ENCODE measurements at regions not wholly inside any gene's neighbourhood (a gene's known extent, or its start where the extent isn't known, plus 50 kb on each side); places are given as distances from the start of the nearest gene placed in this dataset.

DNA sequence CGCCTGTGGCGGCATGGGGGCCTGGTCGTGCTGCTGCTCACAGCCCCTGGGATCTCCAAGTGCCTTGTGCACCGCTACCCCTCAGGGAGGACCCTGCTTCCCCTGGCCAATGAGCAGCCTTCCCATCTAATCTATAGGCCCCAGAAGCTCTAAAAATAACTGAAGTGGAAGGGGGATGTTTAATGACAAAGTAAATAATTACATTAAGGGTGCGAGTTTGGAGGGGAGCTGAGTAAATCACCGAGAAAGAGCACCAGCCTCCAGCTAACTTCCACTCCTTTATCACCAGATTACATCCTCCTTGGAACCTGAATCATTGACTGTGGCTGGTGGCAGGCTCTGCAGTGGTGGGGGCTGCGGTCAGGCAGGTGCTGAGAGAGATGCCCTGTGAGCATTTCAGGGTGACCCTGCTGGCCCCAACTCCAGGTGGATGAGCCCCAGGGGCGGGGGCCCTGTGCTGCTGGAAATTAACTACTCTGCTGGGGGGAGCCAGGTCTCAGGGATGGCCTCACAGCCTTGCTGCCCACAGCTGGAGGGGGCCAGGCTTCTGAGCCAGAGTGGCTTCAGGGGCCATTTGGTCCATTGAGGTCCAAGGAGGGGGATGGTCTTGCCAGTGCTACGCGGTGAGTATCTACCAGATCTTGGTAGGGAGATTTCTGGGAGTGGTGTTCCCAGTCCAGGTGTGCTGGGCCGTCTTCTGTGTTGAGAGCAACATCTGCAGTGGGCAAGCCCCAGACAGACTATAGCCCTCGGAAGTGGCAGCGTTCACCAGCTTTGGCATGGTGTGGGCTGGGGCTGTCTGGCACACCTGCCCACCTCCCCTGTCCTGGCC lies 74.2 kb downstream of the GLI2 start:
- no peak for FAIRE-seq

- FAIRE-seq, result no peak
Measured at GRCh38 chr2:120810639-120811038, 75.0 kb downstream of the GLI2 start.

DNA sequence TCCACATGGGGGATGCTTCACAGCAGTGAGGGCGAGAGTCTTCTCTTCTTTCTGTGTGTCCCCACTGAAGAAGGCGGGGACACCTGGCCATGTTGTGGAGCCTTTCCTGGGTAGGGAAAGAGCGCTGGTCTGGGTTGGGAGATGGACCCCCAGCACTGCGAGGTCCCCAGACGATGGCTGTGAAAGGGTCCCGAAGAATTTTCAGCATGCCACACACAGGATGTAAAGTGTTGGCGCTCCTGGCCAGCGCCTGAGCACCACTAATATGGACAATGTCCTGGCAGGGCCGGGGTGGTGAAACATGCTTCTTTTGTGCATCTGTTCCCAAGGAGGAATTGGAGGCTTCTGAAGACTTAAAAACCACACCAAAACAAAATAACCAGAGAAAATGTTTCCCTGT lies 77.2 kb downstream of the GLI2 start:
- FAIRE-seq, result no peak

GRCh38 chr2:120814352-120814751 lies 78.7 kb downstream of the GLI2 start:
- FAIRE-seq, result no peak

GRCh38 chr2:120815292-120815691 lies 79.6 kb downstream of the GLI2 start:
- no peak for FAIRE-seq

DNA sequence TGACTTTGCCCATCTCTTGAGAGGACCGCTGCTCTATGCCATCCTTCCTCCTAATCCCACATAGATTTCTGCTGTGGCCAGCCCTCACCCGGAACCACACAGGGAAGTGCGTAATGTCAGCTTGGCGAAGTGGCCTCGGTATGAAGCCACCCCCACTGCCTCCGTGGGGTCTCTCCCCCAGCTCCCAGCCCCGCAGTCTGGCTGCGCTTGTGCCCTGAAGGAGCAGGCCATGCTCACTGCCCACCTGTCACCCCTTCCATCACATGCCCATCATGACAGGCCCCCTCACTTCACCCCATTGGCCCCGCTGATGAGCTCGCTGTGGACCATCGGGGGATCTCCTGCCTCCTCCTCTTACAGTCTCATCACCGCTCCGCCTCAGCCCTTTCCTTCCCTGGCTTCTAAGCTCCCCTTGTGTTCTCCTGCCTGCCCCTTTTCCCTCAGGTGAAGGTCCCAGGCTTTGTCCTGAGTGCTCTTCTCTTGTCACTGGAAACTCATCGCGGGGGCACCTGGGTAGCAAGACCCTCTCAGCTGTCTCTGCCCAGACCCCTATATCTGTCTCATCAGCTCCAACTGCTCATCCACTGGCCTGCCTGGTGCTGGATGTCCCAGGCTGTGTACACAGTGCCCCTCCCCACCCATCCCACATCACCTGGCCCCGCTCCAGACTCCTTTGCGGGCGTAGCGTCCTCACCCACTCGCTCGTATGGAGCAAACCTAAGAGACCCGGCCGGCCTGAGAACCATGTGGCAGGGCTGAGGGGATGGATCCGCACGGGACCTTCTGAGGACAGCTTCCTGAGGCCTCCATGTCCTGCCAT lies 81.7 kb downstream of the GLI2 start:
- no peak for FAIRE-seq

DNA sequence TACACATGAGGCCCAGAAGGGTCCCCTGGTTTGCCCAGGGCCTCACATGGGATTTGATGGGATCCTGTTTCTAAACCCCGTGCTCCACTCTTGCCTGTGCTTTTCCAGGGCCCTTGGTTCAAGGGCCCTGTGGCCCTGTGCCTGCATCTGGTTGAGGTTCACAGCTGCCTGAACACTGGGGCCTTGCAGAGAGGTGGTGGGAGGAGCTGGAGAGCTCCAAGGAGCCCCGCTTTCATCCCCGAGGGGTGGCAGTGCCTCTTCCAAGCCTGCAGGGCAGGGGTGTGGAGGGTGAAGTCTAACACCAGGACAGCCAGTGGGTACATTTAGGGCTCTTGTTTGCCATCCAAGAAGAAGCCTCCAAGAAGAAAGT lies 82.3 kb downstream of the GLI2 start:
- FAIRE-seq, result no peak

- FAIRE-seq, result no peak
Measured at GRCh38 chr2:120818441-120818920, 82.8 kb downstream of the GLI2 start.

GRCh38 chr2:120819720-120820210 lies 84.1 kb downstream of the GLI2 start:
- FAIRE-seq, result no peak

GRCh38 chr2:120820263-120820952 lies 84.7 kb downstream of the GLI2 start:
- no peak for FAIRE-seq

- no peak for FAIRE-seq
Measured at GRCh38 chr2:120820953-120821279, 85.2 kb downstream of the GLI2 start.

GRCh38 chr2:120821446-120822160 lies 85.9 kb downstream of the GLI2 start:
- FAIRE-seq, result no peak

DNA sequence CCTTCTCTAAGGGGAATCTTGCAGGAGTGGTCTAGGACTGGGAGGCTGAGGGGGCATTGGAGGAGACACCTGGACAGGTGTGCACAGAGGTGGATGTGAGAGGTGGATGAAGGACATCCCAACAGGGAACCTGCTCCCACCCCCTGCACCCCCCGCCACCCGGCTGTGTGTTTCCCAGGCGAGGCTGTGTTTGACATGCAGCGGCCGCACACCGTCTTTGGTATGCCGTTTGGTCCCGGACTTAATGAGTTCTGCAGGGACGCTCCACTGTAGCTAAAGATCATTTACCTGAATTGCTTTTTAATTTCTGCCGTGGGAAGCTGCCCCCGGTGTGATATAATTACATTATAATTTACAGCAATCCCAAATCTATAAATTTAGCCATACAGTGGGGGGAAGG lies 87.3 kb downstream of the GLI2 start:
- no peak for FAIRE-seq

GRCh38 chr2:120823551-120823950 lies 87.9 kb downstream of the GLI2 start:
- no peak for FAIRE-seq

DNA sequence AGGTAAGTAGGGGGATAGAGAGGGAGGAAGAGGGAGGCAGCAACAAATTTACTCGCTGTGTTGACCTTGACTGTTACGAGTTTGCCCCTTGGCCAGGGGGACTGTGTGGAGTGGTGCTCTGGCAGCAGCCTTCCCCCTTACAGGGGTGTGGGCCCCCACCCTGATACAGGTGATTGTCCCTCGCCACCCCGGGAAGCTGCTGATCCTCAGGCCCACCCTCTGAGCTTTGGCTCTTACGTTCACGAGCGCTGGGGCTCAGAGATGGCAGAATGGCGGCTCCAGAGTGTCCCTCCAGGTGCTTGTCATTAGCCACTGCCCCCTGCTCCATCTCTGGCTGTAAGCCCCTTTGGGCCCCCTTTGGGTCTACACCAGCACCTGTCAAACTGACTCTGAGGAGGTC lies 88.6 kb downstream of the GLI2 start:
- no peak for FAIRE-seq

DNA sequence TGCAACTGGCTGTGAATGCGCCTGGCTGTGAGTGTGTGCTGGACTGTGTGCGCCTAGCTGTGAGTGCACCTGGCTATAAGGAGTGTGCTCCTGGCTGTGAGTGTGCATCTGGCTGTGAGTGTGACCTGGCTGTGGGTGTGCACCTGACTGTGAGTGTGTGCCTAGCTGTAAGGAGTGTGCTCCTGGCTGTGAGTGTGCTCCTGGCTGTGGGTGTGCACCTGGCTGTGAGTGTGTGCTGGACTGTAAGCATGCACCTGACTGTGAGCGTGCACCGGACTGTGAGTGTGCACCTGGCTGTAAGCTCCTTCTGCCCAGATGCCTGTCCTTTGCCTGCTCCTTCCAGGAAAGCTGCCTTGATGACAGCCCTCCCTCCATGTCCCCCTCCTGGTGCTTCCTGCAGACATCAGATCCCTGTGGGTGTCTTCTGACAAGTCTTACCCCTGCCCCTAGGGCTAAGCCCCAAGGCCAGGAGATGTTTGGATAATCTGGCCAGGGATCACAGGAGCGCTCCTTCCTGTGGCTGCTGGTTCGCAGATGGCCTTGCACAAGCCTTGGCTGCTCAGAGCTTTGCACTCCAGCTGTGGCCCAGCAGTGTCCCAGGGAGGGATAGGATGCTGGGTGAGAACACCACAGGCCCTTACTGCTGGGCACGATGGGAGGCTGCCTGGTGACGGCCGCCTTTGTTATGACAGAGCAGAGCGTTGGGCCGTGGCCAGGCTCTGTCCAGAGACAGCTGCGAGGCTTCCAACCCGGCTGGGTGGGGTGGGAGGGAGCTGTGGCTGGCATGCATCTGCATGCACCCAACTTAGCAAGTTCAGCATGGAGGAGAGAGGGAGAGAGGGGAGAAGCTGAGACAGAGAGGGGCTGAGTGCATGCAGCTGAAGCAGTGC lies 89.9 kb downstream of the GLI2 start:
- no peak for FAIRE-seq

GRCh38 chr2:120826260-120826648 lies 90.6 kb downstream of the GLI2 start:
- no peak for FAIRE-seq

- no peak for FAIRE-seq
Measured at GRCh38 chr2:120826716-120827410, 91.2 kb downstream of the GLI2 start.

GRCh38 chr2:120828066-120828465 lies 92.4 kb downstream of the GLI2 start:
- FAIRE-seq, result no peak

DNA sequence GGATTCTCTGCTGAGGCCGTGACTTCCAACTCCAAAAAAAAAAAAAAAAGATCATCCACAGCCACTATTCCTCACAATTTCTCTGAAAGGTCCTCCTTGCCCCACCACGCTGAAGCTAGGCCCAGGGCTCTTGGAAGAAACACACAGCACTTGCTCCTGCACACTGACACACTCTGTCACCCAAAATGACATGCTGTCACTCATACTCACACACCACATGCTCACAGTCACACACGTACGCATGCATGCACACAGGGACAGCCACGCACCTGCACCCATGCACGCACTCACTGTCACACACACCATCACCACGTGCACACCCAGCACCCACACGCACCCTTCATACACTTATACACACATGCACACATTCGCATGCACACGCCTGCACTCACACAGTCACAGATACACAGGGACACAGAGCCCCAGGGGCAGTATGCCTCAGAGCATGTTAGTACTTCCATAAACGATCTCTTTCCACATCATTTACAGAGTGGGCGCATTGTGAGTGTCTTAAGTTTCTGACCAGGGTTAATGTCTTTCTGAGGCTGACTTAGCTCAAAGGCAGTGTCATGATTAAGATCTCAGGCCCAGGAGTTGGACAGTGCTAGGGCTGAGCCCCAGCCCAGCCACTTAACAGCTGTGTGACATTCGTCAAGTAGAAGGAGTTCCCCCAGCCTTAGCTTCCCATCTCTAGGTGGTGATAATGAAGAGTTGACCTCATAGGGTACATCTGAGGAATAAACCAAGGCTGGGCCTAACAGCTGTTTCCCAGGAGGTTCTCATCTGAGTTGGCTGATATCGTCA lies 93.4 kb downstream of the GLI2 start:
- no peak for FAIRE-seq
